ENCODE measurements at regions not wholly inside any gene's neighbourhood (a gene's known extent, or its start where the extent isn't known, plus 50 kb on each side); places are given as distances from the start of the nearest gene placed in this dataset.

GRCh38 chr5:168014433-168015123 lies 276.9 kb upstream of the WWC1 start:
- no peak for DNase-seq

- DNase-seq: no peak
Observed at GRCh38 chr5:168015506-168015905, 275.9 kb upstream of the WWC1 start.

- DNase-seq: no peak
Observed at GRCh38 chr5:168017313-168017712, 274.1 kb upstream of the WWC1 start.

DNA sequence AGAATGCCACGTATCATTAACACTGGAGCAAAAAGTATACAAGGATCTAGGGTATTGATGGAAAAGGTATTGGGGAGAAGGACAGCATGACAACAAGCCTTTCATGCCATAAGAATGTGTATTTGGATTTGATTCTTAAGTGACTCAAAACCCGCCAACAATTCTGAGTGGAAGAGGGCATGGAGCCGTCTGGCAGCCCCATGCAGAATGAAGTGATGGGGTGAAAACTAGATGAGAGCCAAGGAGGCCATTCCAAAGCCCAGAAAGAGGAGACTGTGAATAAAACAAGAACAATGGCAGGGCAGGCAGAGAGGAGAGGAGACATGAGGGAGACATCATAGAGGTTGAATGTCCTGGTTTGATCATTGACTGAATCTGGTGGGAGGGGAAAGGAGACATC lies 272.3 kb upstream of the WWC1 start:
- DNase-seq: no peak

GRCh38 chr5:168020542-168021294 lies 270.7 kb upstream of the WWC1 start:
- DNase-seq: no peak

GRCh38 chr5:168022446-168023169 lies 268.8 kb upstream of the WWC1 start:
- DNase-seq: no peak

- no peak for DNase-seq
Observed at GRCh38 chr5:168023191-168023590, 268.3 kb upstream of the WWC1 start.

- no peak for DNase-seq
Observed at GRCh38 chr5:168024306-168024705, 267.1 kb upstream of the WWC1 start.

DNA sequence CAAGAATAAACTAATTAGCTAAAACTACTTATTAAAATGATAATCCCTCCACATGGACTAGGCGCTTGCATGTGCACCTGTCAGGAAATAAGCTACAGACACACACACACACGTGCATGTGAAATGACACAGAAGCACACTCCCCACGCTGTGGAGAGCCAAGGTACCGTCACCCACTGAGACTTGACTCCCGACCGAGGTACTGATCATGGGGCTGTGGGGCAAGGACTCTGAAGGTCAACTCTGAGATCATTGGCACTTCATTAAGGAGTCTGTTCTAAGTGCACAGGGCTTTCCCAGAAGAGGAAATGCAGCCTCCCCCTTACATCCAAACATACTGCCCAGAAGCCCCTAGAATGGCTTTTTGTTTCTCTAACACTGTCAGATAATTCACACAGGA lies 264.4 kb upstream of the WWC1 start:
- DNase-seq: no peak

- DNase-seq: no peak
Observed at GRCh38 chr5:168030912-168031311, 260.5 kb upstream of the WWC1 start.

GRCh38 chr5:168031614-168032013 lies 259.8 kb upstream of the WWC1 start:
- DNase-seq: no peak

DNA sequence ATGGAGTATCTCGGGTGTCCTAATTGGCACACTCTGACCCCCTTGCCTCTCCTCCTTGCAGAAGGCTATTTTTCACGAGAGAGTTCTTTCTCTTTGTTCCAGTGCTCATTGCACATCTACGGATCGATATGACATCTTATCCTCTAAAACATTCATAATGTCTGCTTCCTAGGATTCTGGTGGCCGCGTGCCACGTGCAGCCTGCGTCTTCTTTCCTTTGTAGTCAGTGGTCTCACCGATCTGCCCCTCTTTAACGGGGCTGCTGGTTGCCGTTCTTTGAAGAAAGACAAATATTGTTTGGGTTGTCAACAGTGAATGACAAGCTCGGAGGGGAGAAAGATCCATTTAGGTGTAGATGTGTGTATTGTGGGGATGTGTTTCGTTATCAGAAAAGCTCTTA lies 252.4 kb upstream of the WWC1 start:
- no peak for DNase-seq

GRCh38 chr5:168039566-168040248 lies 251.7 kb upstream of the WWC1 start:
- no peak for DNase-seq

- DNase-seq: no peak
Observed at GRCh38 chr5:168041583-168041982, 249.9 kb upstream of the WWC1 start.

DNA sequence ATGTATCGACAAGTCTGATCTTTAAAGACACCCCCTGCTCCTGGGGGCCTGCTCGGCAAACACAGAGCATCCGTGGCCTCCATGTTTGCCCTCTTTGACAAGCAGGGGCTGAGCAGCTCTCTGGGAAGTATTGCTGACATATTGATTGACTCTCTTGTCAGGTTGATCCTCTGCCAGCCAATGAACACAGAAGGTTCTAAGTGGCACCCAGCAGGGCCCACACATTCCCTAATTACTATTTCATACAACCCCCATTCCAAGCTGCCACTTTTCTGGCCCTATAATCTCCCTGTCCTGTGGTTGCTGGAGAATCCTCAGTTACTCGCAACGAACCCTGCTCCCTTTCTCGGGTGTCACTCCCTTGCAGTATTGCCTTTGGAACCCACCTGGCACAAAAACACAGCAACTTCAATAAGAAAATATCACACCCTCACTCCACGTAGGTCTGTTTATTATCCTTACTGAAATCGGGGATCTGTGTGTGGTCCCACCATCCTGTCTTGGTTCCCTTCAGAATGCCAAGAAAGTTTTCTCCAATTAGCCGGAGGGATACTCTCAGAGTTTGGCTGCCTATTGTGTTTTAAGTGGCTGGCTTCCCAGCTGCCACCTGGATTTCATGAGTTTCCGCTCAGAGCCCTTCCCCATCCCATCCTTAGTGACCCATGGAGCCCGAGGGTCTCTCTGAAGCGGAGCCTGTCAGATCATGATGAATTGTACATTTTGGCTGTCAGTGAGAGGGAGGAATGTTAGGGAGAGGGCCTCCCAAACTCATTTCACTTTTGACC lies 249.0 kb upstream of the WWC1 start:
- DNase-seq: no peak

- DNase-seq: no peak
Observed at GRCh38 chr5:168046163-168046562, 245.3 kb upstream of the WWC1 start.

- no peak for DNase-seq
Observed at GRCh38 chr5:168047043-168047668, 244.3 kb upstream of the WWC1 start.

DNA sequence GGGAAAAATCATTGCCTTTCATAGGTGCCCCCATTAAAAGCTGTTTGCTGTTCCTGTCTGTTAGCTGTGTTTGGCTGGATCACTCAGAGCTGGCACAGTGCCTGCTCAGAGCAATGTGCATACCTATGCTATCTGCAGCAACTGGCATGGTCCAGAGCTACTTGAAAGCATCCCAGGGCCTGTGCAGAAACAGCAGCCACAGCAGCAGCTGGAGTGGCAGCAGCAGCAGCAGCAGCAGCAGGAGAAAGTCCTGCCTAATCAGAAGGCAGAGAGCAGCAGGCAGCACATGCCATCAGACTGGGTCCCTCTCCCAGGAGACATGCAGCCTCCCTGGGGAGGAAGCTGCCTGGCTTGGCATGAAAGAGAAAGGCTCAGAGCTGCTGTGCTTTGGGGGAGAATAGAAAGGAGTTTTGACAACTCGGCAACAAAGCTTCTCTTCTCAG lies 243.8 kb upstream of the WWC1 start:
- no peak for DNase-seq

- DNase-seq: no peak
Observed at GRCh38 chr5:168048486-168048885, 243.0 kb upstream of the WWC1 start.

DNA sequence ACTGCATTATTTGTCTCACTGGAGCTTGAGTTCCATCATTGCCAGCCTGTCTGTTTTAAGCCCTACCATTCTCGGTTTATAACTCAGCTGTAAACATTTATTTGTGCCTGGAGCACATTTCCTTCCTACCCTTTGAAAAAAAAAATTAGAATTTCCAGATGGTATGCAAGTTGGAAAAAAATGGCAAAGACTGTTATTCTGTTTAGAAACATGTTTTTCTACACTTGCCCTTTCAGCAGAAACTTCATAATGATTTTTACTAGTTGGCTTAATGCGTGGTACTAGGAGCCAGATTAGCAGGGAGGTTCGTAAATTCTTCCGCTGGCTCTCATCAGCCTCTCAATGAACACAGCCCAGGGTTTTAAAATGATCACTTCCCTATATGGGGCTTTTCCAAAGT lies 238.8 kb upstream of the WWC1 start:
- no peak for DNase-seq

- DNase-seq: no peak
Observed at GRCh38 chr5:168054091-168054490, 237.4 kb upstream of the WWC1 start.

GRCh38 chr5:168055141-168055683 lies 236.2 kb upstream of the WWC1 start:
- no peak for DNase-seq

All from bone marrow (tissue), 2 donors.